ENCODE measurements at regions not wholly inside any gene's neighbourhood (a gene's known extent, or its start where the extent isn't known, plus 50 kb on each side); places are given as distances from the start of the nearest gene placed in this dataset.

GRCh38 chr15:97346221-97346620 lies 614.3 kb upstream of the ARRDC4 start:
- TF ChIP-seq CTCF (IDR thresholded peaks at IDR 0.05; ENCODE audit: low read length) (no peak), EZH2 (optimal IDR thresholded peaks at IDR 0.05; ENCODE audit: low read depth, low read length) (no peak)

All from MM.1S (cell line).